Thyroid gland (tissue), 4 donors: ENCODE measurements at regions not wholly inside any gene's neighbourhood (a gene's known extent, or its start where the extent isn't known, plus 50 kb on each side); places are given as distances from the start of the nearest gene placed in this dataset.

Source experiments
- CTCF ChIP-seq, 6 experiments: fragments of 200-600 bp in 3 of 6; fragments of 450-650 bp in 3 of 6; sonication (generic) in 3 of 6; IDR thresholded peaks; one replicate each; pipeline ENCODE4 v1.5.1; 2016 to 2019; ENCODE audit warnings: antibody characterized with exemption in 6 of 6, mild to moderate bottlenecking in 2 of 6, inconsistent platforms in 1 of 6, moderate library complexity in 1 of 6
- POLR2A ChIP-seq, 2 donors: fragments of 450-650 bp; IDR thresholded peaks; one replicate each; pipeline ENCODE4 v1.6.1; 2017; ENCODE audit warnings: antibody characterized with exemption in 2 of 2, mild to moderate bottlenecking in 2 of 2, moderate library complexity in 1 of 2

GRCh38 chr11:116310698-116311097 lies 462.1 kb downstream of the BUD13 start:
- TF ChIP-seq CTCF (IDR thresholded peaks at IDR 0.05): no peak
- no peak for TF ChIP-seq POLR2A (IDR thresholded peaks at IDR 0.05)
